ENCODE measurements at regions not wholly inside any gene's neighbourhood (a gene's known extent, or its start where the extent isn't known, plus 50 kb on each side); places are given as distances from the start of the nearest gene placed in this dataset.
A peak's percentile ranks its signal among the peaks of the same experiment; 100 is the strongest.

- DNase-seq: no peak
Measured at GRCh38 chr9:118423021-118423420, 718.8 kb downstream of the TLR4 start.

GRCh38 chr9:118423721-118424120 is 719.5 kb downstream of the TLR4 start:
- no peak for DNase-seq

GRCh38 chr9:118426772-118427171 is 722.6 kb downstream of the TLR4 start:
- DNase-seq: no peak

GRCh38 chr9:118438810-118439209 is 734.6 kb downstream of the TLR4 start:
- DNase-seq: no peak

GRCh38 chr9:118439441-118439840 is 735.2 kb downstream of the TLR4 start:
- DNase-seq: no peak

GRCh38 chr9:118444403-118444802 is 740.2 kb downstream of the TLR4 start:
- DNase-seq: no peak

GRCh38 chr9:118446943-118447639 is 742.9 kb downstream of the TLR4 start:
- no peak for DNase-seq

- no peak for DNase-seq
Measured at GRCh38 chr9:118449554-118449953, 745.4 kb downstream of the TLR4 start.

GRCh38 chr9:118455259-118455658 is 751.1 kb downstream of the TLR4 start:
- no peak for DNase-seq

GRCh38 chr9:118455788-118456187 is 751.6 kb downstream of the TLR4 start:
- no peak for DNase-seq

- DNase-seq: no peak
Measured at GRCh38 chr9:118457171-118458000, 753.2 kb downstream of the TLR4 start.

- DNase-seq: no peak
Measured at GRCh38 chr9:118459913-118460312, 755.7 kb downstream of the TLR4 start.

- no peak for DNase-seq
Measured at GRCh38 chr9:118463419-118463818, 759.2 kb downstream of the TLR4 start.

GRCh38 chr9:118473521-118473920 is 769.3 kb downstream of the TLR4 start:
- DNase-seq: no peak

- no peak for DNase-seq
Measured at GRCh38 chr9:118478752-118479151, 774.5 kb downstream of the TLR4 start.

GRCh38 chr9:118482306-118482705 is 778.1 kb downstream of the TLR4 start:
- no peak for DNase-seq

- DNase-seq: no peak
Measured at GRCh38 chr9:118483677-118484076, 779.5 kb downstream of the TLR4 start.

GRCh38 chr9:118503236-118503635 is 799.0 kb downstream of the TLR4 start:
- DNase-seq: no peak

- no peak for DNase-seq
Measured at GRCh38 chr9:118510711-118511110, 806.5 kb downstream of the TLR4 start.

GRCh38 chr9:118515947-118516346 is 811.7 kb downstream of the TLR4 start:
- DNase-seq: no peak

- DNase-seq: no peak
Measured at GRCh38 chr9:118521261-118521660, 817.1 kb downstream of the TLR4 start.

- peak; percentile 70 for DNase-seq
Measured at GRCh38 chr9:118522093-118523028, 818.2 kb downstream of the TLR4 start.

- no peak for DNase-seq
Measured at GRCh38 chr9:118527261-118527660, 823.1 kb downstream of the TLR4 start.

All from HCEC 1CT (cell line).